Fibroblast of lung (primary cell): ENCODE measurements at regions not wholly inside any gene's neighbourhood (a gene's known extent, or its start where the extent isn't known, plus 50 kb on each side); places are given as distances from the start of the nearest gene placed in this dataset.

ENCODE experiments used
- DNase-seq, 2 donors: peaks; one replicate each; pipeline versions ENCODE4 v3.0.0 to v3.0.0-alpha.2; 2010; ENCODE audit warnings: low read depth in 2 of 2
- H2AFZ ChIP-seq: 2 replicates; pipeline ENCODE4 v1.5.1; 2012; ENCODE audit warnings: low read length, control low read depth, inconsistent platforms
- H3K27ac ChIP-seq: 2 replicates; pipeline ENCODE4 v1.5.1; 2011; ENCODE audit warnings: low read length, control low read depth; ENCODE audit not compliant: insufficient read depth
- H3K27me3 ChIP-seq: 2 replicates; pipeline ENCODE4 v1.5.1; 2011; ENCODE audit warnings: mild to moderate bottlenecking, low read length; ENCODE audit not compliant: control insufficient read depth, insufficient read depth
- H3K36me3 ChIP-seq: 2 replicates; pipeline ENCODE4 v1.5.1; 2011; ENCODE audit warnings: low read length; ENCODE audit not compliant: control insufficient read depth, insufficient read depth
- H3K4me1 ChIP-seq: 2 replicates; pipeline ENCODE4 v1.5.1; 2011; ENCODE audit warnings: low read length; ENCODE audit not compliant: control insufficient read depth, insufficient read depth; ENCODE audit errors: extremely low read depth
- H3K4me2 ChIP-seq: 2 replicates; pipeline ENCODE4 v1.5.1; 2011; ENCODE audit warnings: low read length, control low read depth; ENCODE audit not compliant: insufficient read depth; ENCODE audit errors: extremely low read depth
- H3K4me3 ChIP-seq, 4 experiments: fragments of 200-600 bp in 1 of 4; sonication (generic) in 1 of 4; replicated peaks in 1 of 4; 2 replicates each; pipeline ENCODE4 v1.5.1; 2011 to 2016; ENCODE audit warnings: low read length in 4 of 4, low read depth in 3 of 4, mild to moderate bottlenecking in 3 of 4, control low read depth in 2 of 4, inconsistent platforms in 1 of 4, mixed read lengths in 1 of 4; ENCODE audit not compliant: insufficient read depth in 1 of 4; ENCODE audit errors: control extremely low read depth in 1 of 4
- H3K79me2 ChIP-seq: 2 replicates; pipeline ENCODE4 v1.5.1; 2012; ENCODE audit warnings: mild to moderate bottlenecking, low read length, inconsistent platforms; ENCODE audit not compliant: control insufficient read depth, insufficient read depth
- H3K9ac ChIP-seq: 2 replicates; pipeline ENCODE4 v1.5.1; 2011; ENCODE audit warnings: mild to moderate bottlenecking, low read length, control low read depth; ENCODE audit not compliant: insufficient read depth
- H3K9me3 ChIP-seq: 2 replicates; pipeline ENCODE4 v1.5.1; 2012; ENCODE audit warnings: low read depth, low read length; ENCODE audit not compliant: control insufficient read depth, insufficient read depth
- H4K20me1 ChIP-seq: 2 replicates; pipeline ENCODE4 v1.5.1; 2011; ENCODE audit warnings: low read length; ENCODE audit not compliant: control insufficient read depth, insufficient read depth; ENCODE audit errors: extremely low read depth
- CTCF ChIP-seq, 2 donors: IDR thresholded peaks in 1 of 2; conservative IDR thresholded peaks in 1 of 2; 1 replicate in 1 of 2; 2 replicates in 1 of 2; pipeline ENCODE4 v1.5.1; 2011 to 2012; ENCODE audit warnings: low read length in 2 of 2, control low read depth in 1 of 2, inconsistent platforms in 1 of 2, low read depth in 1 of 2, mild to moderate bottlenecking in 1 of 2
- EZH2 ChIP-seq: IDR thresholded peaks from 2 replicates; pipeline ENCODE4 v1.5.1; 2012; ENCODE audit warnings: low read length, control low read depth, mild to moderate bottlenecking; ENCODE audit errors: missing control alignments

- no peak for DNase-seq
- Histone ChIP-seq H3K27me3 (no peaks in the 10 kb centered on the region), H3K9me3 (no peaks in the 10 kb centered on the region), H3K79me2 (no peaks in the 10 kb centered on the region), H3K36me3 (no peaks in the 10 kb centered on the region), H3K9ac (no peak overlapping the region), H2AFZ (no peak overlapping the region), H3K27ac (no peak overlapping the region), H3K4me1 (no peaks in the 10 kb centered on the region), H4K20me1 (no peaks in the 10 kb centered on the region), H3K4me3 (no peak overlapping the region), H3K4me2 (no peak overlapping the region)
- TF ChIP-seq EZH2 (no peak), CTCF (conservative IDR thresholded peaks at IDR 0.05 in 1 of 2, IDR thresholded peaks at IDR 0.05 in 1 of 2; ENCODE audit: low read depth in 1 of 2, low read length in 2 of 2) (no peak)
These were observed 80.1 kb upstream of the SHANK2 start for GRCh38 chr11:71332447-71332846.

- Histone ChIP-seq H3K27me3 (no peaks in the 10 kb centered on the region), H3K4me3 (no peak overlapping the region), H3K9ac (no peak overlapping the region), H3K4me1 (no peaks in the 10 kb centered on the region), H2AFZ (no peak overlapping the region), H3K27ac (no peak overlapping the region), H3K4me2 (no peak overlapping the region), H4K20me1 (no peaks in the 10 kb centered on the region), H3K9me3 (no peaks in the 10 kb centered on the region), H3K79me2 (no peaks in the 10 kb centered on the region), H3K36me3 (no peaks in the 10 kb centered on the region)
- TF ChIP-seq CTCF (conservative IDR thresholded peaks at IDR 0.05 in 1 of 2, IDR thresholded peaks at IDR 0.05 in 1 of 2; ENCODE audit: low read depth in 1 of 2, low read length in 2 of 2) (no peak), EZH2 (no peak)
- DNase-seq = no peak
These were observed 79.7 kb upstream of the SHANK2 start for GRCh38 chr11:71332046-71332445.

- H4K20me1 ChIP-seq = no peaks in the 10 kb centered on the region
- H3K27me3 ChIP-seq = no peaks in the 10 kb centered on the region
- no peak overlapping the region for H3K4me2 ChIP-seq
- H3K9ac ChIP-seq = no peak overlapping the region
- no peak overlapping the region for H3K27ac ChIP-seq
- no peaks in the 10 kb centered on the region for H3K9me3 ChIP-seq
- no peak for DNase-seq
- no peaks in the 10 kb centered on the region for H3K79me2 ChIP-seq
- H2AFZ ChIP-seq = no peak overlapping the region
- no peak overlapping the region for H3K4me3 ChIP-seq
- H3K36me3 ChIP-seq = no peaks in the 10 kb centered on the region
- TF ChIP-seq CTCF (conservative IDR thresholded peaks at IDR 0.05 in 1 of 2, IDR thresholded peaks at IDR 0.05 in 1 of 2; ENCODE audit: low read depth in 1 of 2, low read length in 2 of 2) = no peak
- TF ChIP-seq EZH2 = no peak
- no peaks in the 10 kb centered on the region for H3K4me1 ChIP-seq
These were observed 79.3 kb upstream of the SHANK2 start for GRCh38 chr11:71331631-71332030.
